Lower lobe of right lung (tissue), 2 donors: ENCODE measurements at regions not wholly inside any gene's neighbourhood (a gene's known extent, or its start where the extent isn't known, plus 50 kb on each side); places are given as distances from the start of the nearest gene placed in this dataset.

Experiments
- ATAC-seq, 2 donors: fragments of 200-7000 bp; cut with Tn5 transposase; one replicate each; pipeline ENCODE4 v1.9.1; 2020 to 2022; ENCODE audit warnings: mild to moderate bottlenecking in 2 of 2, moderate library complexity in 2 of 2
- DNase-seq: peaks from one replicate; pipeline ENCODE4 v3.0.0-alpha.2; 2020
- H3K27ac ChIP-seq: fragments of 200-600 bp; one replicate; pipeline ENCODE4 v1.8.0; 2022
- H3K27me3 ChIP-seq: fragments of 200-600 bp; one replicate; pipeline ENCODE4 v1.8.0; 2022; ENCODE audit warnings: low read depth
- H3K36me3 ChIP-seq: fragments of 200-600 bp; one replicate; pipeline ENCODE4 v1.8.0; 2022; ENCODE audit warnings: mild to moderate bottlenecking
- H3K4me1 ChIP-seq: fragments of 200-600 bp; one replicate; pipeline ENCODE4 v1.8.0; 2022
- H3K4me3 ChIP-seq: fragments of 200-600 bp; one replicate; pipeline ENCODE4 v1.8.0; 2022; ENCODE audit warnings: mild to moderate bottlenecking
- H3K9me3 ChIP-seq: fragments of 200-600 bp; one replicate; pipeline ENCODE4 v1.8.0; 2022
- CTCF ChIP-seq: fragments of 200-600 bp; IDR thresholded peaks from one replicate; pipeline ENCODE4 v1.8.0; 2022; ENCODE audit warnings: antibody characterized with exemption, mild to moderate bottlenecking
- intact Hi-C: fragments of 100-400 bp; cut with DNase I; formaldehyde crosslinking; loops from one replicate; pipeline ENCODE4 v1.11.0; 2022
- donor health status: DM: no; HTN: yes; CAD: no; lungs with severe emphysema.

GRCh38 chr19:28039677-28040381, 1173.1 kb downstream of the UQCRFS1 start:
- no peak overlapping the region for H3K4me3 ChIP-seq
- no peaks in the 10 kb centered on the region for H3K36me3 ChIP-seq
- no peaks in the 10 kb centered on the region for H3K9me3 ChIP-seq
- no peaks in the 10 kb centered on the region for H3K27me3 ChIP-seq
- H3K27ac ChIP-seq: no peak overlapping the region
- ATAC-seq (no peak), DNase-seq (no peak)
- intact Hi-C loops: no loop called here
- H3K4me1 ChIP-seq: no peaks in the 10 kb centered on the region
- TF ChIP-seq CTCF: no peak

GRCh38 chr19:28037186-28037585, 1175.8 kb downstream of the UQCRFS1 start:
- no peak for DNase-seq
- H3K9me3 ChIP-seq: no peaks in the 10 kb centered on the region
- H3K27ac ChIP-seq: no peak overlapping the region
- no peaks in the 10 kb centered on the region for H3K36me3 ChIP-seq
- H3K27me3 ChIP-seq: no peaks in the 10 kb centered on the region
- no peak for ATAC-seq
- TF ChIP-seq CTCF: no peak
- H3K4me1 ChIP-seq: no peaks in the 10 kb centered on the region
- intact Hi-C loops: no loop called here
- no peak overlapping the region for H3K4me3 ChIP-seq

- DNase-seq (no peak), ATAC-seq (no peak)
- no peaks in the 10 kb centered on the region for H3K27me3 ChIP-seq
- no peak overlapping the region for H3K27ac ChIP-seq
- no peak overlapping the region for H3K4me3 ChIP-seq
- no peaks in the 10 kb centered on the region for H3K4me1 ChIP-seq
- H3K36me3 ChIP-seq: no peaks in the 10 kb centered on the region
- intact Hi-C loops: no loop called here
- TF ChIP-seq CTCF: no peak
- no peaks in the 10 kb centered on the region for H3K9me3 ChIP-seq
Measured at GRCh38 chr19:28036486-28036885, 1176.5 kb downstream of the UQCRFS1 start.

GRCh38 chr19:28034936-28035335, 1178.0 kb downstream of the UQCRFS1 start:
- no peak overlapping the region for H3K27ac ChIP-seq
- DNase-seq: no peak
- no peaks in the 10 kb centered on the region for H3K9me3 ChIP-seq
- no peak overlapping the region for H3K4me3 ChIP-seq
- TF ChIP-seq CTCF: no peak
- no peaks in the 10 kb centered on the region for H3K27me3 ChIP-seq
- no peaks in the 10 kb centered on the region for H3K4me1 ChIP-seq
- intact Hi-C loops: no loop called here
- ATAC-seq: no peak
- H3K36me3 ChIP-seq: no peaks in the 10 kb centered on the region

GRCh38 chr19:28028881-28029444, 1184.0 kb downstream of the UQCRFS1 start:
- Histone ChIP-seq H3K36me3 (no peaks in the 10 kb centered on the region), H3K27me3 (no peaks in the 10 kb centered on the region), H3K9me3 (no peaks in the 10 kb centered on the region), H3K27ac (no peak overlapping the region), H3K4me3 (no peak overlapping the region), H3K4me1 (no peaks in the 10 kb centered on the region)
- no peak for TF ChIP-seq CTCF
- intact Hi-C loops: no loop called here
- DNase-seq (no peak), ATAC-seq (no peak)
